Muscle layer of colon (tissue), 2 donors: ENCODE measurements at regions not wholly inside any gene's neighbourhood (a gene's known extent, or its start where the extent isn't known, plus 50 kb on each side); places are given as distances from the start of the nearest gene placed in this dataset.

ENCODE experiments used
- H3K27ac ChIP-seq: one replicate; pipeline ENCODE4 v1.7.0; 2013; ENCODE audit warnings: low read depth, mild to moderate bottlenecking, low read length, moderate library complexity
- H3K27me3 ChIP-seq, 2 donors: one replicate each; pipeline ENCODE4 v1.7.0; 2013; ENCODE audit warnings: low read length in 2 of 2, mild to moderate bottlenecking in 2 of 2; ENCODE audit not compliant: insufficient read depth in 2 of 2, control insufficient read depth in 1 of 2
- H3K36me3 ChIP-seq: one replicate; pipeline ENCODE4 v1.7.0; 2013; ENCODE audit warnings: mild to moderate bottlenecking, low read length; ENCODE audit not compliant: insufficient read depth
- H3K4me1 ChIP-seq: one replicate; pipeline ENCODE4 v1.7.0; 2013; ENCODE audit warnings: mild to moderate bottlenecking, low read length; ENCODE audit not compliant: insufficient read depth
- H3K4me3 ChIP-seq, 2 donors: one replicate each; pipeline ENCODE4 v1.7.0; 2013; ENCODE audit warnings: low read length in 2 of 2, low read depth in 1 of 2, mild to moderate bottlenecking in 1 of 2, moderate library complexity in 1 of 2
- H3K9ac ChIP-seq: one replicate; pipeline ENCODE4 v1.7.0; 2013; ENCODE audit warnings: low read length
- H3K9me3 ChIP-seq: one replicate; pipeline ENCODE4 v1.7.0; 2013; ENCODE audit warnings: mild to moderate bottlenecking, low read length
- donor health status: abdominal sarcoma.
- donor health status: Adenocarcinoma of cecum.

DNA sequence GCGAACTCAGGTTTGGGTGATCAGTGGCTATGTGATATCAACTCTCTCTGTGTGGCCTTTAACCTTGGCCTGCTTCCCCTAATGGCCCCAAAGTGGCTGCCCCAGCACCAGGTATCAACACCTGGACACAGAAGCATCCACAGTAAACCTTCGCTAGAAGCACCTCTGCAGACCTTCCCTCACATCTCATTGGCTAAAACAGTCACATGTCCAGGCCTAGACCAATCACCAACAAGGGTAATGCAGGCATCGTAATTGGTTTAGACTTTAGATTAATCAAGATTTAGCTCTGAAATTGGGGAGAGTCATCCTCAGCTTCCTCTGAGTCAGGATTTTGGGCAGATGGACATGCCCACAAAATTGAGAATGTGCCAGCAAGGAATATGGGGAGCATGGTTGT lies 92.5 kb upstream of the MYL2 start:
- Histone ChIP-seq H3K27ac (no peak overlapping the region), H3K4me1 (no peaks in the 10 kb centered on the region), H3K9ac (no peak overlapping the region), H3K27me3 (peaks cover 0 to 3% of the 10 kb centered on the region in 2 donors), H3K4me3 (no peak overlapping the region), H3K9me3 (no peaks in the 10 kb centered on the region), H3K36me3 (no peaks in the 10 kb centered on the region)

DNA sequence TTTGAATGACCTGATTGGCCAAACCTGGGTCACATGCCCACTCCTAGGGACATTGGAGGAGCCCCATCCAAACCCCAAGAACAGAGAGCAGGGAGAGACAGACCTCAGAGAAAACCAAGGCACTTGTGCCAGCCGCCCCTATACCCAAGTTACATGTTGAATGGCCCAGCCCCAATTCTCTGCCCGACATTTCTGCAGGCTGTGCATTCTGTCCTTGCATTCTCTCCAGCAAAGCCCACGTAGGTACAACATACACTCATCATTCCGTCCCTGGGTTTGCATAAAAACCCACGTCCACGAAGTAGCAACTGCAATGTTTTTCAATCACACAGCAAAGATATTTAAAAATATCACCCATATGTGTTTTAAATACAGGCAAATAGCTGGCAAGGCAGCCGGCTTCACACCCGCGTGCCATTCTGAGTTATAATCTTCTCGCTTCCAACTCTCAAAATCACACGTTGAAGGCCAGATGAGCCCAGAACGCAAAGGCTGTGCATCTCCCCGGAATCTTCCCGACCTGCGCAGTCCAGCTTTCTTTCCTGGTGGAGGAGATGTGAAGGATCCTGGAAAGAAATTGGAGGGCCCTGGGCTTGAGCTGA lies 91.7 kb upstream of the MYL2 start:
- Histone ChIP-seq H3K27me3 (peaks cover 0 to 3% of the 10 kb centered on the region in 2 donors), H3K9ac (no peak overlapping the region), H3K27ac (no peak overlapping the region), H3K9me3 (no peaks in the 10 kb centered on the region), H3K36me3 (no peaks in the 10 kb centered on the region), H3K4me1 (no peaks in the 10 kb centered on the region), H3K4me3 (no peak overlapping the region)

DNA sequence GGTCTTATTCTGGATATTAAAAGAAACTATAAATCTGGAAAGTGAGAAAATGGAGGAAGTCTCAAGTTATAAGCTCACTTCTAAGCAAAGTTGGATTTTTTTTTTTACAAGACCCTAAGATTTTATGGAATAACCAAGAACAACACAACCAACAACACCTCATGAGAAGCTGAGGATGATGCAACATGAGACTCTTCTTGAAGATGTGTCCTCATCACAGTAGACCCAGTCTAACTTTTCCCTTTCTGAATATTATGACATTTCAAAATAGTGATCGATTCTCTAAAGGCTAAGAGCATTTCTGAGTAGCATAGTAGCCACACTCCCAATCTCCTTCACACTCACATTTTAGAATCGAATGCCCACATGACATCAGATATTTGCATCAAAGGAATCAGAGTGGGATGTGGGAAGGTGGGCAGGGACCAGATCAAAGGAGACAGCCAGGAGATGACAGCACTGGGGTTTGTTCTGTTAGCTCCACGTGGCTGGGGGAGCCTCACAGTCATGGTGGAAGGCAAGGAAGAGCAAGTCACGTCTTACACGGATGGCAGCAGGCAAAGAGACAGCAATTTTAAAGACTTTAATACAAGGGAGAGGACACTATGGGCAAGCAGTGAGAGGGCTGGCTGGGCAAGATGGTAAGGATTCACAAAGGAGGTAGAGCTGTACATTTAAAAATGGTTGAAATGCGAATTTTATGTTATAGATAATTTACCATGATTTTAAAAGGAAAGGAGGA lies 90.7 kb upstream of the MYL2 start:
- H3K4me3 ChIP-seq: no peak overlapping the region
- H3K9ac ChIP-seq: no peak overlapping the region
- no peaks in the 10 kb centered on the region for H3K36me3 ChIP-seq
- no peaks in the 10 kb centered on the region for H3K9me3 ChIP-seq
- H3K27ac ChIP-seq: no peak overlapping the region
- H3K27me3 ChIP-seq: peaks cover 0 to 3% of the 10 kb centered on the region in 2 donors
- no peaks in the 10 kb centered on the region for H3K4me1 ChIP-seq

DNA sequence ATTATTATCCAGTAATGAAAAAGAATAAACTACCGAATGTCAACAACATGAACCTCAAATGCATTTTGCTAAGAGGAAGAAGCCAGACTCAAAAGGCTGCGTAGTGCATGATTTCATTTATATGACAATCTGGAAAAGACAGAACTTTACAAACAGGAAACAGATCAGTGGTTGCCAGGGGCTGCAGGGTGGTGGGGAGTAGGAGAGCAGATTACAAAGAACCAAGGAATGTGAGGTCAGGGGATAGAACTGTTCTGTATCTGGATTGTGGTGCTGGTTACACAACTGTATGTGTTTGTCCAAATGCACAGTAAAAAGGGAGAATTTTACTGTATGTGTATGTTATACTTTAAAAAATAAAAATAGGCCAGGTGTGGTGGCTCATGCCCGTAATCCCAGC lies 89.7 kb upstream of the MYL2 start:
- H3K9me3 ChIP-seq: no peaks in the 10 kb centered on the region
- no peak overlapping the region for H3K27ac ChIP-seq
- H3K4me3 ChIP-seq: no peak overlapping the region
- H3K4me1 ChIP-seq: no peaks in the 10 kb centered on the region
- no peak overlapping the region for H3K9ac ChIP-seq
- peaks cover 0 to 3% of the 10 kb centered on the region in 2 donors for H3K27me3 ChIP-seq
- no peaks in the 10 kb centered on the region for H3K36me3 ChIP-seq

- no peaks in the 10 kb centered on the region for H3K4me1 ChIP-seq
- H3K27ac ChIP-seq: no peak overlapping the region
- no peaks in the 10 kb centered on the region for H3K9me3 ChIP-seq
- H3K36me3 ChIP-seq: no peaks in the 10 kb centered on the region
- H3K9ac ChIP-seq: no peak overlapping the region
- H3K4me3 ChIP-seq: no peak overlapping the region
- no peaks in the 10 kb centered on the region for H3K27me3 ChIP-seq
These were observed 86.2 kb upstream of the MYL2 start for GRCh38 chr12:111006621-111007020.

DNA sequence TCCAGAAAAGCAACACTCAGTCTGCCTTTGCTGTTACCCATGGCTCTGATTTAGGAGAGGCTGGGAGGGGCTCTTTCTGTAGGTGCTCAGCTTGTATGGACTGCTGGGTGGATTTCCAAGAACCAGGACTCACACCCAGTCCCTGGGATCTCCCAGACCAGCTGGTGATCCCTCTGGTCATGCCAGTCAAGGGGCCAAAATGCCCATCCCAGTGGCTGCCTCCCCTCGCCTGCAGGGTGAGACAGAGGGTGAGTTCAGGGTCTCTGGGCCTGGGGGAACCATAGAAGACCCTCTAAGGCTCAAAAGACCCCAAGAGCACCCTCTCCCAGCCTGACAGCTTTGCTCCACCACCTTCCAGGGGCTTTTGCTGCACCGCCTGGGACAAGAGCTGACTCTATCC lies 78.6 kb upstream of the MYL2 start:
- no peak overlapping the region for H3K27ac ChIP-seq
- no peaks in the 10 kb centered on the region for H3K9me3 ChIP-seq
- H3K4me3 ChIP-seq: no peak overlapping the region
- no peaks in the 10 kb centered on the region for H3K36me3 ChIP-seq
- no peaks in the 10 kb centered on the region for H3K27me3 ChIP-seq
- no peak overlapping the region for H3K9ac ChIP-seq
- H3K4me1 ChIP-seq: no peaks in the 10 kb centered on the region

DNA sequence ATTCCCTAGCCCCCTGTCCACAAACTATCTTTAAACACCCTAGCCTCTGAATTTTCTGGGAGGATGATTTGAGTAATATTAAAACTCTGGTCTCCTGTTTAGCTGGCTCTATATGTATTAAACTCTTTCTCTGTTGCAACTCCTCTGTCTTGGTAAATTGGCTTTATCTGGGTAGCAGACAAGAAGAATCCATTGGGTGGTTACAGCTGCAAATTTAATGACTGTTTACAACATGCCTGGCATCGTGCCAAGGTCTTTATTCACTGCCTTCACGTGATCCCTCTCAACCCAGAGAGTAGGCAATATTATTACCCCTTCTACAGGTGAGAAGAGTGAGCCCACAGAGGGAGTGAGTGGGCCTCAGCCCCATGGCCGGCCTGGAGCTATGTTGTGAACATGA lies 77.8 kb upstream of the MYL2 start:
- Histone ChIP-seq H3K27me3 (no peaks in the 10 kb centered on the region), H3K4me1 (no peaks in the 10 kb centered on the region), H3K27ac (no peak overlapping the region), H3K9me3 (no peaks in the 10 kb centered on the region), H3K36me3 (no peaks in the 10 kb centered on the region), H3K9ac (no peak overlapping the region), H3K4me3 (no peak overlapping the region)

DNA sequence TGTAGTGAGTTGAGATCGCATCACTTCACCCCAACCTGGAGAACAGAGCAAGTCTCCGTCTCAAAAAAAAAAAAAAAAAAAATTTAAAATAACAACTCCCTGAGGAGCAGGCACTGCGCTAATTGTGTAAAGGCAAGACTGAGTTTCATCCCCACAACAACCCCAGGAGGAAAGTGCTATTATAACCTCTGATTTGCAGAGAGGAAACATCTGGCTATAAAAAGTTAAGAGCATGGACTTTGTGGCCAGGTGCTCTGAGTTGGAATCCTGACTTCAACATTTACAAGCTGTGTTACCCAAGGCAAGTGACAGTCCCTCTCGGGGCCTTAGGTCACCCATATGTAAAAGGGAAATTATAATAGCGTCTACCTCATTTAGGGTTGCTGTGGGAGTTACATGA lies 76.0 kb upstream of the MYL2 start:
- H3K4me3 ChIP-seq: no peak overlapping the region
- H3K9ac ChIP-seq: no peak overlapping the region
- no peak overlapping the region for H3K27ac ChIP-seq
- no peaks in the 10 kb centered on the region for H3K9me3 ChIP-seq
- H3K4me1 ChIP-seq: no peaks in the 10 kb centered on the region
- no peaks in the 10 kb centered on the region for H3K27me3 ChIP-seq
- H3K36me3 ChIP-seq: no peaks in the 10 kb centered on the region

DNA sequence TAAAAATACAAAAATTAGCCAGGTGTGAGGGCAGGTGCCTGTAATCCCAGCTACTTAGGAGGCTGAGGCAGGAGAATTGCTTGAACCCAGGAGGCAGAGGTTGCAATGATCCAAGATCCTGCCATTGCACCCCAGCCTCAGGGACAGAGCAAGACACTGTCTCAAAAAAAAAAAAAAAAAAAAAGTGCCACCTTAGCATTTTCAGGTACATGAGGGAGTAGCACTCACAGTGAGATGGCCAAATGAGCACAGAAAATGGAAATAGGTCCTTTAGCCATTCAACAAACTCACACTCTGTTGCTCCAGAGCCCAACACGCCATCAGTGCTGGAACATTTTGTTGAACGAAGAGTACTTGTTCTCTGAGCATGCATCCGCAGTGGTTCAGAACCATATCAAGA lies 75.2 kb upstream of the MYL2 start:
- Histone ChIP-seq H3K9me3 (no peaks in the 10 kb centered on the region), H3K27ac (no peak overlapping the region), H3K9ac (no peak overlapping the region), H3K4me3 (no peak overlapping the region), H3K27me3 (no peaks in the 10 kb centered on the region), H3K36me3 (no peaks in the 10 kb centered on the region), H3K4me1 (no peaks in the 10 kb centered on the region)

DNA sequence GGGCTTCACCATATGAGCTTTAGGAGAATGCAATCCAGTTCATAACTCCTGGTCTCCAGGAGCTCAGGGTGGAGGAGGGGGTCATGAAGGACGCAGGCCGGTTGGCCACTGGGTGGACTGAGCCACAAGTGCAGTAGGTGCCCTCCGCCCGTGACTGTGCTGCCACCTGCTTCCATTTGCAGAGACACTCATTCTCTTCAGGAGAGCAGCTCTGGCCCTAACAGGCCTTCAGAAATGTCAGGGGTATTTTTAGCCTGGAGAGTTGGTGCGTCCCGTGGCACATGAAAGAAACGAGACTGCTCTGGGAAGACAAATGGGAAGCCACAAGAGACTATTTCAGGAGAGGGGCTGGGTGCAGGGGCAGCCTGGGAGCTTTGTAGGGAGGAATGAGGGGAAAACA lies 74.6 kb upstream of the MYL2 start:
- no peaks in the 10 kb centered on the region for H3K9me3 ChIP-seq
- no peak overlapping the region for H3K4me3 ChIP-seq
- no peak overlapping the region for H3K27ac ChIP-seq
- H3K36me3 ChIP-seq: no peaks in the 10 kb centered on the region
- H3K4me1 ChIP-seq: no peaks in the 10 kb centered on the region
- no peaks in the 10 kb centered on the region for H3K27me3 ChIP-seq
- no peak overlapping the region for H3K9ac ChIP-seq

GRCh38 chr12:110993434-110993833 lies 73.1 kb upstream of the MYL2 start:
- Histone ChIP-seq H3K9me3 (no peaks in the 10 kb centered on the region), H3K27me3 (no peaks in the 10 kb centered on the region), H3K4me1 (no peaks in the 10 kb centered on the region), H3K27ac (no peak overlapping the region), H3K9ac (no peak overlapping the region), H3K36me3 (no peaks in the 10 kb centered on the region), H3K4me3 (no peak overlapping the region)

- Histone ChIP-seq H3K4me3 (no peak overlapping the region), H3K9me3 (no peaks in the 10 kb centered on the region), H3K4me1 (no peaks in the 10 kb centered on the region), H3K9ac (no peak overlapping the region), H3K36me3 (no peaks in the 10 kb centered on the region), H3K27me3 (no peaks in the 10 kb centered on the region), H3K27ac (no peak overlapping the region)
These were observed 72.5 kb upstream of the MYL2 start for GRCh38 chr12:110992909-110993308.
